ENCODE measurements at regions not wholly inside any gene's neighbourhood (a gene's known extent, or its start where the extent isn't known, plus 50 kb on each side); places are given as distances from the start of the nearest gene placed in this dataset.
"Not testable (repeated sequence)": the region's sequence is repeated elsewhere in the genome, so short reads cannot be mapped to it uniquely, and the experiment has no call there.

GRCh38 chr3:28039829-28040228 is 201.6 kb upstream of the CMC1 start:
- no peak for DNase-seq

- no peak for DNase-seq
Measured at GRCh38 chr3:28042095-28042635, 199.3 kb upstream of the CMC1 start.

DNA sequence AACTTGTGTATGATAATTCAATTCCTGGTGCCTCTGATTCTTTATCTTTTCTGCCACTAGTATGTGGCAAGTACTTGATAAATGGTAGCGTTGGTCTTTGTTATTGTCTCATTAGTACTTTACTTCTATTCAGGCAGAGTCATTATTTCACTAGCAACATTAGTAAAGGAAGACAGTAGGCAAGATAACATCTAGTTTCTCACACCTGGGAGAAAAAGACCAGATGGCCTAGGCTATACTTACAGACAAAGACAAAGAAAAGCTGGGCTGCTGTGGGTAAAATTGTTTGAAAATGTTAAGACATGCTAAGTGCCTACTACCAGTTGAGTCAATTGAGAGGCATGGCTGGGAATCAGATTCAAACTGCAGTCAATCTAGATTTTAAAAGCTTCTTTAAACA is 198.7 kb upstream of the CMC1 start:
- no peak for DNase-seq

GRCh38 chr3:28050120-28050519 is 191.3 kb upstream of the CMC1 start:
- no peak for DNase-seq

GRCh38 chr3:28050885-28051284 is 190.5 kb upstream of the CMC1 start:
- DNase-seq = no peak

DNA sequence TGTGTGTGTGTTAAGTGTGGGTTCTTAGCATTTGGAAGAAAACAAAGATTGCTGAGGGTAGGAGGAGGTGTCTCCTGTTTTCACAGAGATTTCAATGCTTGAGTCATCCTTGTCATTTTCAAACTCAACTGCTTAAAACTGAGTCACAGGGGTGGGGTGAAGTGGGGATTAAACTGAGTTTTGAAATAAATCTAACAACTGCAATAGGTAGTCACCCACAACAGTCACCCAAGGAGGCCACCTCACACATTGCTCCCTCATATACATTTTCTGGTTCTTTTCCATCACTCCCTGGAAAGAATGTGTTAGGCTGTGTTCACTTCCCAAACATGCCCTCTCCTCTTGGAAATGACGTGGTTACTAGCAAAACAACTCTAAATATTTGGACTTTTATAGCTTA is 187.7 kb upstream of the CMC1 start:
- no peak for DNase-seq

DNA sequence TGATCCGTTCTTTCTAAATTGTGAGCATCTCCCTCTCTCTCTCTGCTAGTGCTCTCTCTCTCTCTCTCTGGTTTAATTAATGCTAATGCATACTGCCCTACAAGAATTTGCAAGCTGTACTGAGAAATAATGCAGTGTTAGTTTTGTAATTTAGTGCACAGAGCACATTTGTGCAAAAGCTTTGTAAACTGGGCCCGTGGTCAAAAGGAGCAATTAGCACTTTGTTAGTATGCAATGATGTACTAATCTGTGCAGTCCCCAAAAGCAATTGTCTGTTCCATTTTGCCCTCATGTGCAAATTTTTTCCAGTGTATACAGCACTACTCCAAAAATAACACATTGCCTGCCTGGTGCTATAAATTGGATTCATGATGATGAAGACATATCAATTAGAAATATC is 184.6 kb upstream of the CMC1 start:
- DNase-seq = no peak

- no peak for DNase-seq
Measured at GRCh38 chr3:28057539-28057938, 183.9 kb upstream of the CMC1 start.

GRCh38 chr3:28059199-28059598 is 182.2 kb upstream of the CMC1 start:
- not testable (repeated sequence) for DNase-seq

DNA sequence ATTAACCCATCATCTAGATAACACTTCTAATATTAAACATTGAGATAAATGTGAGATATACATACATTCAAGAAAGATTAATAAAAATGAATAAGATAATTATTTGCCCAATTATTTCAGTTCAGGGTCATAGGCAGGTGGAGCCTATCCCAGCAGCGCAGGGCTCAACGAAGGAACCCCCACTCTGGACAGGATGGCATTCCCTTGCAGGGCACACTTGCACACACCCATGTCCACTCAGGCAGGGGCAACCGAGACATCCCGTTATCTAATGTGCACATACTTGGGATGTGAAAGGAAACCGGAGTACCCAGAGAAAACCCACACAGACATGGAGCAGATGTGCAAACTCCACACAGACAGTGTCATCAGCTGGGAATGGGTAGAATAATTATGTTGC is 175.4 kb upstream of the CMC1 start:
- DNase-seq = no peak

DNA sequence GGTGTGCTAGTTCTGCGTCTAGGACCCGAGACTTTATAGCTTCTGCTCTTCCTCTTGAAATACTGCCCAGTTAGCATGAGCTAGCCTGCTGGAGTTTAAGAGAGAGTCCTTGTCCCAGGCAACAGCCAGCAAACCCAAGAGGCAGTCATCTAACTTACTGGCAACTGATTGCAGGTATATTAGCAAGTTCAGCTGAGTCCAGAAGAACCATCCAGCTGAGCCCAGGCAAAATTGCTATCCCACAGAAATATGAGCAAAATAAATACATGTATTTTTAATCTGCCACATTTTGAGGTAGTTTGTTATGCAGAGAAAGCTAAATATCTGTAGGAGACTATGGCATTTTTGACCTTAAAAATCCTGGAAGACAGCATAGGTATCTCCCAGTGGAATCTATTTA is 174.4 kb upstream of the CMC1 start:
- DNase-seq = no peak

- no peak for DNase-seq
Measured at GRCh38 chr3:28068342-28068741, 173.1 kb upstream of the CMC1 start.

- DNase-seq = no peak
Measured at GRCh38 chr3:28069438-28069837, 172.0 kb upstream of the CMC1 start.

- DNase-seq = no peak
Measured at GRCh38 chr3:28076246-28076645, 165.2 kb upstream of the CMC1 start.

DNA sequence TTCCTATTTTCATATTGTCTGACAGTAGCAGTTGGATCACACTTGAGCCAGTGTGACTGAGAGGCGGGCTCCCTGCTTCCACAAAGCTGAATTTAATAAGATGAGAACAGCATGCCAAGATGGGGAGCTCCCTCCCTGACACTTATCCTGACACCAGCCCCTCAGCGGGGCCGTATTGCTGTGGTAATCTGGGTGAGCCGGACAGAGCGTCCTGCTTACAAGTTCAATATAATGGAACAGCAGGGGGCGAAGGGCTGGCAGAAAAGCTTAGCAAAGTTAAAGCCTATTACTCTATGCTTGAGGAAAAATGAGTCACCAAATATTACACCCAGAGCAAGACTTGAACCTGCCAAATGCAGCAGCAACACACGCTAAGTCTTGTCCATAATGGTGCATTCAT is 163.8 kb upstream of the CMC1 start:
- DNase-seq = no peak

GRCh38 chr3:28078536-28078935 is 162.9 kb upstream of the CMC1 start:
- DNase-seq = no peak

GRCh38 chr3:28080716-28081115 is 160.7 kb upstream of the CMC1 start:
- no peak for DNase-seq

GRCh38 chr3:28081533-28081947 is 159.9 kb upstream of the CMC1 start:
- no peak for DNase-seq

DNA sequence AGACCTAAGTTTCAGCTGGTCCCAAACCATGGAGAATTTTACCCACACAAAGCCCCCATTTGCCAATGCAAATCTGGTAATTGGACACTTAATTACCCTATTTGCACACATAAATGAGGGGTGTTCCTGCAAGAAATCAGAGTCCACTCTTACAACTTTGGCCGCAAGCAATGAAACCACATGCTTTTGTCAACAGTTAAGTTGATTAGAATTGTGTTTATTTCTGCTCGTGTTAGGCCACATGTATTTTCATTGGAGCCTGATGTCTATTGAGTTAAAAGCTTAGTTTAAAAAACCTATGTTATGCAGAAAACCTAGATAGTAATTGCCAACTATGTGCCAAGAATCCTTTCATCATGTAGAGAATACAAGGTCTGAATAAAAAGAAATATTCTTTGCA is 153.8 kb upstream of the CMC1 start:
- no peak for DNase-seq

DNA sequence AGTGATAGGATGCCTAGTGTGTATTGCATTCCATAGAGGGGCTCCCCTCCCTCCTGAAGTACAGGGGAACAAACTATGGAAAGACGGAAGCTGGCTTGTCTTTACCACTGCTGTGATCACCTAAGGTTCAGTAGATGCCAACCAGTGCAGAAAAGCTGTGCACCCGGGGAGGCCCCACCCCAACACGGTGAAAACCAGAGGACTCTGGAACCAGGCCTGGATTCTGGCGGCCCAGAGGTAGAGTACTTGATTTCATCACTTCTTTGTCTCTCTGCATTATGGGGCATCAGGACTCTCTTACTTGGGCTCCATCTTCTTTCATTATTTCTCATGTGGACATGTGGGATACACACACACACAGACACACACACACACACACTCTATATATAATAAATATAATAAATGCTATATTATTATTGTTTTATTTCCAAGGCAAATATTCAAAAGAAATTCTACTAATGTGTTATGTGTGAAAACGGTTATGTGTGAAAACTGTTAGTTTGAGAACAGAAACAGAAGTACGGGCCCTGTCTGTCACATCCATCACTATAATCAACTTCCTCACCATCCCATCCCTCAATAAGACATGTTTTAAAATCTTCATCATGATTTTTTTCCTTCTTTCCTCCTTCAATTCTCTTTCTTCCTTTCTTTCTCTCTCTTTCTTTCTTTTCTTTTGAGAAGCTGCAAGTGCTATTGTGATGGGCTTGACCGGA is 152.4 kb upstream of the CMC1 start:
- DNase-seq = no peak

GRCh38 chr3:28089527-28089897 is 151.9 kb upstream of the CMC1 start:
- no peak for DNase-seq

- no peak for DNase-seq
Measured at GRCh38 chr3:28099296-28099695, 142.1 kb upstream of the CMC1 start.

DNA sequence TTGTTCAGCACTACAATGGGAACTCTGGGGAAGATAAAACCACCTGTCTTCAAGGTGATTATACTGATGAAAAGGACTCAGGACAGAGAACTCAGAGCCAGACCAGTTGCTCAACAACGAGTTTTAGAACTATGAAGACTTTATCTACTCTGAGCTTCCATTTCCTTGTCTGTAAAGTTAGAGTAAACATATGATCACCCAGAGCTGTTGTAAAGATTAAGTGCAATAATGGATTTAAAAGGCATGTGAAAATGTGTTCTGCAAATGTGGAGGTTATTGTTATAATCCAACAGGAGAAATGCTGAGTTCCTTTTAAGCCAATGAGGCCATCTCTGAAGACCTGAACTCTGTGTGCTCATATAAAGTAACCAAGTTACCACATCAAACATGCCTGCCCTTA is 139.7 kb upstream of the CMC1 start:
- no peak for DNase-seq

DNA sequence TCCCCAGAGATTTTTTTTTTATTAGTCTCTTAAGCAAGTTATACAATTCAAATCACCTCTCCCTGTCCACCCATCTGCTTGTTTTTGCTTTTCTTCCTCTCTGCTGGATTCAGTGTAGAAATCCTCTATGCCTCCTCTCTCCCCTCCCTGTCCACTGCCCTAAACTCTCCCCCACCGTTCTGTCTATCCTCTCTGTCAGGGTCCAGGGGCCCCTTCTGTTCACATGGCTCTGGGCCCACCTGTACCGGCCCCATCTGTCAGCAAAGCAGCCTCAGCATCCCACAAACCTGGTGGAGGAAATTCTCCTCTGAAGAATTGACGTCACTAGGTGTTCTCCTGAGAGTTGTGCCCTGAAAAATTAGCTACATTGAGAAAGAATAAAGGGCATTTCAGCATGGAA is 137.6 kb upstream of the CMC1 start:
- DNase-seq = no peak

GRCh38 chr3:28104896-28105534 is 136.4 kb upstream of the CMC1 start:
- no peak for DNase-seq

All from SHP77 (cell line).